Gastroesophageal sphincter (tissue), 4 donors: ENCODE measurements at regions not wholly inside any gene's neighbourhood (a gene's known extent, or its start where the extent isn't known, plus 50 kb on each side); places are given as distances from the start of the nearest gene placed in this dataset.

Source experiments
- ATAC-seq: fragments of 150-250 bp; one replicate; pipeline ENCODE4 v1.9.1; 2016; ENCODE audit warnings: mild to moderate bottlenecking, moderate library complexity
- H3K27ac ChIP-seq, 4 donors: fragments of 200-600 bp; sonication (generic) in 3 of 4; 1 replicate in 3 of 4; 2 replicates in 1 of 4; pipeline ENCODE4 v1.5.1; 2016 to 2019
- H3K27me3 ChIP-seq: fragments of 200-600 bp; sonication (generic); one replicate; pipeline ENCODE4 v1.5.1; 2019
- H3K36me3 ChIP-seq, 2 donors: fragments of 200-600 bp; sonication (generic); one replicate each; pipeline ENCODE4 v1.5.1; 2019; ENCODE audit warnings: control low read depth in 1 of 2
- H3K4me1 ChIP-seq, 3 donors: fragments of 200-600 bp; sonication (generic); 1 replicate in 2 of 3; 2 replicates in 1 of 3; pipeline ENCODE4 v1.5.1; 2016 to 2019; ENCODE audit warnings: control low read depth in 2 of 3
- H3K4me3 ChIP-seq, 2 donors: fragments of 200-600 bp; sonication (generic); one replicate each; pipeline ENCODE4 v1.5.1; 2019; ENCODE audit warnings: mild to moderate bottlenecking in 1 of 2, moderate library complexity in 1 of 2
- H3K9me3 ChIP-seq, 3 donors: fragments of 200-600 bp; sonication (generic); one replicate each; pipeline ENCODE4 v1.5.1; 2017 to 2019; ENCODE audit warnings: control low read depth in 2 of 3
- CTCF ChIP-seq, 4 experiments: fragments of 200-600 bp in 2 of 4; fragments of 450-650 bp in 2 of 4; sonication (generic) in 1 of 4; IDR thresholded peaks; one replicate each; pipeline ENCODE4 v1.5.1; 2017 to 2019; ENCODE audit warnings: antibody characterized with exemption in 4 of 4, mild to moderate bottlenecking in 2 of 4, moderate library complexity in 2 of 4
- EP300 ChIP-seq: sonication (generic); formaldehyde crosslinking; IDR thresholded peaks from one replicate; pipeline ENCODE4 v1.6.1; 2017; ENCODE audit warnings: antibody characterized with exemption, mild to moderate bottlenecking
- POLR2A ChIP-seq, 2 donors: fragments of 450-650 bp; IDR thresholded peaks; one replicate each; pipeline ENCODE4 v1.6.1; 2017; ENCODE audit warnings: antibody characterized with exemption in 2 of 2, mild to moderate bottlenecking in 2 of 2, moderate library complexity in 1 of 2
- POLR2AphosphoS5 ChIP-seq: sonication (generic); formaldehyde crosslinking; IDR thresholded peaks from one replicate; pipeline ENCODE4 v1.6.1; 2017; ENCODE audit warnings: antibody characterized with exemption
- WGBS, 2 donors: methylation state at CpG; one replicate each; pipeline ENCODE4 v1.1.5; 2018; ENCODE audit warnings: low coverage in 1 of 2; 5-methylcytosine and 5-hydroxymethylcytosine counted together

GRCh38 chr1:188317894-188318293 lies 1489.1 kb downstream of the PLA2G4A start:
- no peak overlapping the region for H3K4me3 ChIP-seq
- no peaks in the 10 kb centered on the region for H3K27me3 ChIP-seq
- no peaks in the 10 kb centered on the region for H3K4me1 ChIP-seq
- H3K27ac ChIP-seq = no peak overlapping the region
- H3K36me3 ChIP-seq = no peaks in the 10 kb centered on the region
- ATAC-seq = no peak
- TF ChIP-seq EP300 (no peak), POLR2AphosphoS5 (no peak), CTCF (IDR thresholded peaks at IDR 0.05) (no peak), POLR2A (IDR thresholded peaks at IDR 0.05) (no peak)
- H3K9me3 ChIP-seq = no peaks in the 10 kb centered on the region

- no peaks in the 10 kb centered on the region for H3K36me3 ChIP-seq
- no peaks in the 10 kb centered on the region for H3K27me3 ChIP-seq
- H3K9me3 ChIP-seq = no peaks in the 10 kb centered on the region
- no peak overlapping the region for H3K4me3 ChIP-seq
- H3K4me1 ChIP-seq = no peaks in the 10 kb centered on the region
- WGBS, 2 donors = 84 to 100% methylated on average over 3 of the region's 3 CpGs
- TF ChIP-seq CTCF (IDR thresholded peaks at IDR 0.05) = no peak
- no peak for TF ChIP-seq POLR2AphosphoS5
- TF ChIP-seq POLR2A (IDR thresholded peaks at IDR 0.05) = no peak
- no peak for TF ChIP-seq EP300
- no peak for ATAC-seq
- no peak overlapping the region for H3K27ac ChIP-seq
Measured at GRCh38 chr1:188325211-188325610, 1496.5 kb downstream of the PLA2G4A start.

- Histone ChIP-seq H3K9me3 (no peaks in the 10 kb centered on the region), H3K4me3 (no peak overlapping the region), H3K4me1 (no peaks in the 10 kb centered on the region), H3K27me3 (no peaks in the 10 kb centered on the region), H3K27ac (no peak overlapping the region), H3K36me3 (no peaks in the 10 kb centered on the region)
- no peak for TF ChIP-seq EP300
- no peak for TF ChIP-seq POLR2AphosphoS5
- no peak for TF ChIP-seq CTCF (IDR thresholded peaks at IDR 0.05)
- TF ChIP-seq POLR2A (IDR thresholded peaks at IDR 0.05) = no peak
- WGBS, 2 donors = 63% methylated on average over 1 of the region's 1 CpG; no CpG with 5 or more reads in 1 of the 2 donors
- ATAC-seq = no peak
Measured at GRCh38 chr1:188343914-188344313, 1515.2 kb downstream of the PLA2G4A start.

GRCh38 chr1:188350104-188350503 lies 1521.4 kb downstream of the PLA2G4A start:
- Histone ChIP-seq H3K4me1 (no peaks in the 10 kb centered on the region), H3K4me3 (no peak overlapping the region), H3K27me3 (no peaks in the 10 kb centered on the region), H3K9me3 (no peaks in the 10 kb centered on the region), H3K27ac (no peak overlapping the region), H3K36me3 (no peaks in the 10 kb centered on the region)
- TF ChIP-seq EP300 (no peak), POLR2AphosphoS5 (no peak), POLR2A (IDR thresholded peaks at IDR 0.05) (no peak), CTCF (IDR thresholded peaks at IDR 0.05) (no peak)
- no peak for ATAC-seq
- 84 to 92% methylated on average over 2 of the region's 2 CpGs for WGBS, 2 donors

- no peak for TF ChIP-seq CTCF (IDR thresholded peaks at IDR 0.05)
- TF ChIP-seq POLR2A (IDR thresholded peaks at IDR 0.05) = no peak
- no peak for TF ChIP-seq EP300
- TF ChIP-seq POLR2AphosphoS5 = no peak
- Histone ChIP-seq H3K4me1 (no peaks in the 10 kb centered on the region), H3K27ac (no peak overlapping the region), H3K4me3 (no peak overlapping the region), H3K27me3 (no peaks in the 10 kb centered on the region), H3K9me3 (peaks cover 0 to 20% (median 0%) of the 10 kb centered on the region in 3 donors), H3K36me3 (no peaks in the 10 kb centered on the region)
- WGBS, 2 donors = 83 to 100% methylated on average over 1 of the region's 2 CpGs
- no peak for ATAC-seq
Measured at GRCh38 chr1:188355082-188355481, 1526.3 kb downstream of the PLA2G4A start.
